Iris pigment epithelial cell (primary cell): ENCODE measurements at regions not wholly inside any gene's neighbourhood (a gene's known extent, or its start where the extent isn't known, plus 50 kb on each side); places are given as distances from the start of the nearest gene placed in this dataset.

Experiments used
- DNase-seq: peaks from one replicate; pipeline ENCODE4 v3.0.0-alpha.2; 2011; ENCODE audit warnings: low read depth

GRCh38 chr4:4693258-4693657 lies 151.4 kb upstream of the STX18 start:
- DNase-seq = peak; percentile 35

GRCh38 chr4:4690854-4691253 lies 149.0 kb upstream of the STX18 start:
- no peak for DNase-seq

- DNase-seq = no peak
Measured at GRCh38 chr4:4689694-4690440, 148.0 kb upstream of the STX18 start.

GRCh38 chr4:4687935-4688727 lies 146.3 kb upstream of the STX18 start:
- no peak for DNase-seq

- DNase-seq = no peak
Measured at GRCh38 chr4:4687100-4687499, 145.3 kb upstream of the STX18 start.

- no peak for DNase-seq
Measured at GRCh38 chr4:4685810-4686795, 144.3 kb upstream of the STX18 start.

- no peak for DNase-seq
Measured at GRCh38 chr4:4681653-4682052, 139.8 kb upstream of the STX18 start.

GRCh38 chr4:4680758-4681157 lies 138.9 kb upstream of the STX18 start:
- DNase-seq = no peak

- DNase-seq = no peak
Measured at GRCh38 chr4:4680243-4680642, 138.4 kb upstream of the STX18 start.

GRCh38 chr4:4677556-4678522 lies 136.0 kb upstream of the STX18 start:
- DNase-seq = peak; percentile 75

GRCh38 chr4:4675641-4676040 lies 133.8 kb upstream of the STX18 start:
- DNase-seq = no peak

GRCh38 chr4:4675051-4675581 lies 133.3 kb upstream of the STX18 start:
- DNase-seq = no peak

- DNase-seq = no peak
Measured at GRCh38 chr4:4673070-4673469, 131.2 kb upstream of the STX18 start.

- no peak for DNase-seq
Measured at GRCh38 chr4:4672402-4672801, 130.6 kb upstream of the STX18 start.

- DNase-seq = no peak
Measured at GRCh38 chr4:4671774-4672349, 130.0 kb upstream of the STX18 start.

GRCh38 chr4:4670869-4671268 lies 129.0 kb upstream of the STX18 start:
- DNase-seq = no peak

- DNase-seq = no peak
Measured at GRCh38 chr4:4668355-4669210, 126.7 kb upstream of the STX18 start.

GRCh38 chr4:4667622-4668081 lies 125.8 kb upstream of the STX18 start:
- DNase-seq = no peak
